OCI-LY3 (cell line): ENCODE measurements at regions not wholly inside any gene's neighbourhood (a gene's known extent, or its start where the extent isn't known, plus 50 kb on each side); places are given as distances from the start of the nearest gene placed in this dataset.

Experiments used
- EZH2phosphoT487 ChIP-seq: fragments of 200-600 bp; shearing (Covaris generic); IDR thresholded peaks from 2 replicates; pipeline ENCODE4 v1.6.1; 2018; ENCODE audit warnings: antibody characterized with exemption, mixed run types, low read depth
- TF ChIP-seq, protein P1 (sequence below): fragments of 200-600, 300-600 bp; sonication (generic); IDR thresholded peaks from 2 replicates; pipeline ENCODE4 v1.5.1; 2014; ENCODE audit warnings: antibody characterized with exemption, low read length, low read depth

DNA sequence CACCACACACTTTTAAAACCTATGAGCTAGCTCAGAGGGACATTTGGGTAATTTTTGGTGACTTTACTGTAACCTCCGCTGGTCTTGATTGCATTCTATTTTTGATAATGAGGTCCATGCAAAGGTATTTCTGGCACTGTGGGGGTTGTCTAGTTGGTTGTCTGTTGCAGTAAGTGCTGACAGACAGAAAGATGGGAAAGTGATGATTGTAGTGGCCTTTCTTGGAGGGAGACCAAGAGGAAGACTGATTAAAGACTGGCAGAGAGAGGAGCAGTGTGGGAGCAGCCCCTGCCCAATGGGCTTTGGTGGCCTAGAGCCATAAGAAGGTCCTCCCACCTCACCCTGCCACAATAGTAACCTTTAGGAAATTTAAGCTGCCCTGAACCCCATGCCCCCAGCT is 173.4 kb upstream of the CTBP2 start:
- TF ChIP-seq, protein P1, sequence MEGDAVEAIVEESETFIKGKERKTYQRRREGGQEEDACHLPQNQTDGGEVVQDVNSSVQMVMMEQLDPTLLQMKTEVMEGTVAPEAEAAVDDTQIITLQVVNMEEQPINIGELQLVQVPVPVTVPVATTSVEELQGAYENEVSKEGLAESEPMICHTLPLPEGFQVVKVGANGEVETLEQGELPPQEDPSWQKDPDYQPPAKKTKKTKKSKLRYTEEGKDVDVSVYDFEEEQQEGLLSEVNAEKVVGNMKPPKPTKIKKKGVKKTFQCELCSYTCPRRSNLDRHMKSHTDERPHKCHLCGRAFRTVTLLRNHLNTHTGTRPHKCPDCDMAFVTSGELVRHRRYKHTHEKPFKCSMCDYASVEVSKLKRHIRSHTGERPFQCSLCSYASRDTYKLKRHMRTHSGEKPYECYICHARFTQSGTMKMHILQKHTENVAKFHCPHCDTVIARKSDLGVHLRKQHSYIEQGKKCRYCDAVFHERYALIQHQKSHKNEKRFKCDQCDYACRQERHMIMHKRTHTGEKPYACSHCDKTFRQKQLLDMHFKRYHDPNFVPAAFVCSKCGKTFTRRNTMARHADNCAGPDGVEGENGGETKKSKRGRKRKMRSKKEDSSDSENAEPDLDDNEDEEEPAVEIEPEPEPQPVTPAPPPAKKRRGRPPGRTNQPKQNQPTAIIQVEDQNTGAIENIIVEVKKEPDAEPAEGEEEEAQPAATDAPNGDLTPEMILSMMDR: no peak
- no peak for TF ChIP-seq EZH2phosphoT487
